ENCODE measurements at regions not wholly inside any gene's neighbourhood (a gene's known extent, or its start where the extent isn't known, plus 50 kb on each side); places are given as distances from the start of the nearest gene placed in this dataset.

- TF ChIP-seq EZH2phosphoT487 (IDR thresholded peaks at IDR 0.05; ENCODE audit: low read depth), result no peak
- TF ChIP-seq CTCF (IDR thresholded peaks at IDR 0.05; ENCODE audit: low read depth, low read length), result no peak
These were observed 181.7 kb downstream of the OR4C45 start for GRCh38 chr11:50214376-50214775.

All from OCI-LY3 (cell line).